ENCODE measurements at regions not wholly inside any gene's neighbourhood (a gene's known extent, or its start where the extent isn't known, plus 50 kb on each side); places are given as distances from the start of the nearest gene placed in this dataset.

- DNase-seq: no peak
Observed at GRCh38 chr22:22396741-22397291, 111.7 kb downstream of the ZNF280B start.

GRCh38 chr22:22397292-22397870, 111.2 kb downstream of the ZNF280B start:
- DNase-seq: no peak

- DNase-seq: no peak
Observed at GRCh38 chr22:22397875-22398524, 110.5 kb downstream of the ZNF280B start.

GRCh38 chr22:22398530-22399327, 109.8 kb downstream of the ZNF280B start:
- DNase-seq: no peak

GRCh38 chr22:22400099-22400498, 108.4 kb downstream of the ZNF280B start:
- DNase-seq: no peak

- DNase-seq: no peak
Observed at GRCh38 chr22:22400964-22401363, 107.6 kb downstream of the ZNF280B start.

GRCh38 chr22:22401381-22401780, 107.2 kb downstream of the ZNF280B start:
- DNase-seq: no peak

- no peak for DNase-seq
Observed at GRCh38 chr22:22403306-22403705, 105.2 kb downstream of the ZNF280B start.

GRCh38 chr22:22403771-22404170, 104.8 kb downstream of the ZNF280B start:
- DNase-seq: no peak

- no peak for DNase-seq
Observed at GRCh38 chr22:22404598-22405284, 103.8 kb downstream of the ZNF280B start.

- DNase-seq: no peak
Observed at GRCh38 chr22:22406445-22407027, 102.0 kb downstream of the ZNF280B start.

- no peak for DNase-seq
Observed at GRCh38 chr22:22407061-22407460, 101.5 kb downstream of the ZNF280B start.

- DNase-seq: no peak
Observed at GRCh38 chr22:22408269-22408668, 100.3 kb downstream of the ZNF280B start.

- DNase-seq: peak; percentile 26 to 43 (median 39)
Observed at GRCh38 chr22:22408731-22409696, 99.5 kb downstream of the ZNF280B start.

GRCh38 chr22:22410121-22410520, 98.4 kb downstream of the ZNF280B start:
- peak; percentile 68 to 77 (median 74) for DNase-seq

GRCh38 chr22:22410677-22411076, 97.9 kb downstream of the ZNF280B start:
- DNase-seq: no peak

GRCh38 chr22:22414266-22414665, 94.3 kb downstream of the ZNF280B start:
- no peak for DNase-seq

GRCh38 chr22:22417495-22418162, 90.9 kb downstream of the ZNF280B start:
- no peak for DNase-seq

GRCh38 chr22:22418163-22418549, 90.4 kb downstream of the ZNF280B start:
- DNase-seq: no peak

GRCh38 chr22:22418957-22419356, 89.6 kb downstream of the ZNF280B start:
- DNase-seq: no peak

GRCh38 chr22:22420580-22420979, 88.0 kb downstream of the ZNF280B start:
- DNase-seq: no peak

Measured in suppressor macrophage treated with lipopolysaccharide for 1 hour (primary cell).